HG02870 (cell line): ENCODE measurements at regions not wholly inside any gene's neighbourhood (a gene's known extent, or its start where the extent isn't known, plus 50 kb on each side); places are given as distances from the start of the nearest gene placed in this dataset.
"Not testable (repeated sequence)": the region's sequence is repeated elsewhere in the genome, so short reads cannot be mapped to it uniquely, and the experiment has no call there.

ENCODE experiments used
- ATAC-seq: cut with Tn5 transposase; IDR thresholded peaks from one replicate; pipeline ENCODE4 v1.9.1; 2021; ENCODE audit warnings: mild to moderate bottlenecking, moderate library complexity; ENCODE audit not compliant: unreplicated experiment

DNA sequence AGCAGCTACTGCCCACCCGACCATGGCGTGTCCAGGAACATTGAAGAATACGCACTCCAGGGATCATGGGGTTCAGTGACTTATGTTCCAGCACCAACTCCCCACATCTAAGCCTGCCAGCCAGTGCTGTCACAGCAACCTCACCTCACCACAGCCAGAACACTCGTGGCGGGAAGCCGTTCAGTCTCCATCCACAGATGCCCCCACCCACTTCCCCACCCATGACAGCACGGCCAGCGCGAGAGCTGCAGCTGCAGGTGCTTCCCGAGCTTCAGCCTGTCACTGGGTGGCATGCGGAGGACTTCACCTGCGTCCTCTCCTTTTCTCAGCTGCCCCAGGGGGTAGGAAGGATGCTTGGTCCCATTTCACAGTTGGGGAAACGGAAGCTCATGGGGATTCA, 50.3 kb downstream of the RBFOX3 start:
- ATAC-seq = no peak

DNA sequence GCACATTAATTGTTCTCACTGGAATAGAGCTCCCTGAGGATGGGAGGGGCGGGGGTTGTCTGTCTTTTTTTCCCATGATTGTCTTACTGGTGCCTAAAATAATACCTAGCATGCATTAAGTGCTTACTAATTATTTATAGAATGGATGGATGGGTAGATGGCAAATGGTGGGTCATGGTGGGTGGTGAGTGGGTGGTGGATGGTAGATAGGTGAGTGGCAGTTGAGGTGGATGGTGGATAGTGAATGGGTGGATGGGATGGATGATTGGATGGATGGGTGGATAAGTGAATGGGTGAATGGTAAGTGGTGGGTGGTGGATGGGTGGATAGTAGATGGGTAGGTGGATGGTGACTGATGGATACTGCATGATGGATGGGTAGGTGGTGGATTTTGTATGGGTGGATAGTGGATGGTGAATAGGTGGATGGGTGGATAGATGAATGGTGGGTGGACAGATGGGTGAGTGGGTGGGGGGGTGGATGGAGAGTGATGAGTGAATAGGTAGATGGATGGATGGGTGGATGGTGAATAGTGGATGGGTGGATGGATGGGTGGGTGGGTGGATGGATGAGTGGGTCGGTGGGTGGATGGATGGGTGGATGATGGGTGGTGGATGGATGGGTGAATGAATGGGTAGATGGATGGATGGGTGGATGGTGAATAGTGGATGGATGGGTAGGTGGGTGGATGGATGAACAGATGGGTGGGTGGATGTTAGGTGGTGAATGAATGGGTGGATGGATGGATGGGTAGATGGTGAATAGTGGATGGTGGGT, 51.6 kb downstream of the RBFOX3 start:
- no peak for ATAC-seq

DNA sequence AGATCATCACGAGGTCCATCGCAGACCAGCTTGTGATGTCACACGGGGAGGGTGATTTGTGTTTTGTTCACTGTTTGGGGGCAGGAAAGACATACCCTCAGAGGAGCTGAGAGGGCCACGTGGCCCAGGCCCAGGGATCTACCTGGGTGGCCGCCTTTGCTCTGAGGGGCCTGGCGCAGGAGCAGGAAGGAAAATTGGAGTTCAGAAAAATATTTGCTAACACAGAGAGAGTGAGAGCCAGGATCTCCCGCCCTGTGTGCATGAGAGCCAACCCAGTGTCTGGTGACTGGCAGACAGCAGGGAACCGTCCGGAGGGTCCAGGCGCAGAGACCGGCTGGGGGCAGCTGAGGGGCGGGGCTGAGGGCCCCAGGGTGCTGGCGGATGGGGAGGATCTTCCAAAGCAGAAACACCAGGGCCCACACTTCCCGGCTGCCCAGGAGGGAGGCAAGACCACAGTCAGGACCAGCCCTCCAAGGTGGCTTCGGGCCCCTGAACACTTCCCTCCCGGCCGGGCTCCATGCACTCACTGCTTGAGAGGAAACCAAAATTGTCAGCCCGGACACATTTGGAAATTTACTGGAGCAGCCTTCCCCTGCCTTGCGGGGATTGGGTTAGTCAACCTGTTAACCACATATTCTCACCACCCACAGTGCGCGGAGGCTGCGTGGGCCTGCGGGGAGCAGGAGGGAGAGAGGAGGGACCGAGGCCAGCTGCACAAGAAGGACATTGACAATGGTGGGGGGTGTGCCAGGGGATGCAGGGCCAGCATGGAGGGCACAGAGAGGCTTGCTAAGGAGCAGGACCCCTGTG, 52.6 kb downstream of the RBFOX3 start:
- ATAC-seq = no peak

DNA sequence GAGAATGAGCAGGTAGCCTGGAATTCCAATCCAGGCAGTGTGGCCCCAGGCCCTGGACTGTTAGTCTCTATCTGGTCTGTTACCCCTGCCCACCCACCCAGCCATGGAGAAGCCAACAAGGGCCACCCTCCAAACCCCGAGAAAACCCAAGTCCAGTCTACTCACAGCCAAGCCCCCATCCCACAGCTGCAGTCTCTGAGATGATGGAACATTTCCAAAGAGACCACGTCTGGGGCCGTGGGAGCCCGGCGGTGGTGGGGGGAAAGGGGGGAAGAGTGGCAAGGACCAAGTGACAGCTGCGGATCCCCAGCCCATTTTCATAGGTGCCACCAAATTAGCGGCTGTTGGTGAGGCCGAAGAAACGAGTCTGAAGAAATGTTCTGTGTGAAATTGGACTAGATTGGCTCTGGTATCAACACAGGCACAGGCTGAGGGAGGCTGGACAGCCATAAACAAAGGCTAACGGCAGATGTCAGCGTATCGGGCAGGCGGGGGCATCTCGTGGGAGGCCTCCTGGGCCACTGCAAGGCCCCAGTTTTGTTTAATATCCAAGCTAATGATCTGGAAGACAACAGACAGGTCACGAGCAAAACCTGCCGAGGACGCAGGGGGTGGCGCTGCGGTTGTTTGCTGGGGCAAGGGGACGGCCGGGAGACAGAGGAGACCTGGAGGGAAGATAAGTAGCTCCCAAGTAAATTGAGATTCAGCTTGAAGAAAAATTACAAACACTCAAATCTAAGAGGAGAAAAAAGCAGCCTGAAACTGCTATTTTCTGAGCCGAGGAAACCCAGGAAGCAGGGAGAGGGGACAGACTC, 53.4 kb downstream of the RBFOX3 start:
- ATAC-seq = no peak

DNA sequence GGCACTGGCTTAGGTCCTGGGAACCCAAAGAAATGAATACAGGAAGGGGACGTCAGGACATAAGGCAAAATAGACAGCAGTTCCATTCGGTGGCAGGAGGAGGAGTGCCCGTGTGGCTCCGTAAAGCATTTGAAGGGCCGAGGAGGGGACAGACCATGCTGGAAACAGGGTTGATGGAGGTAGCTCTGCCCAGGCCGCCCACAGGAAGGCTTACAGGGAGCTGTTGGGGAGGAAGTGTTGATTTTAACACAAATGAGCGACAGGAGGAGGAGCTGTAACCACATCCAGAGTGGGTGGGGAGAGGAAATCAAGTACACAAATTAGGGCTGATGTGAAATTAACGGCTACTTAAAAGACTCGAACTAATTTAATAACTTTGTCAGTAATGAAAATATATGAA, 54.6 kb downstream of the RBFOX3 start:
- ATAC-seq = no peak

DNA sequence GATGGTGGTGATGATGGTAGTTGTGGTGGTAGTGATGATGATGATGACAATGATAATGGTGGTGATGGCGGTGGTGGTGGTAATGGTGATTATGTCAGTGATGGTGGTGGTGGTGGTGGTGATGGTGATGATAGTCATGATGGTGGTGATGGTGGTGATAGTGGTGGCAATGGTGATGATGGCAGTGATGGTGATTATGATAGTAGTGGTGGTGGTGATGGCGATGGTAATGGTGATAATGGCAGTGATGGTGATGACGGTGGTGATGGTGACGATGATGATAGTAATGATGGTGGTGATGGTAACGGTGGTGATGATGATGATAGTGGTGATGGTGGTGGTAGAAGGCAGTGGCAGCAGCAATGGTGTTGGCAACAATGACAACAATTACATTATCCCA, 55.3 kb downstream of the RBFOX3 start:
- ATAC-seq = no peak

DNA sequence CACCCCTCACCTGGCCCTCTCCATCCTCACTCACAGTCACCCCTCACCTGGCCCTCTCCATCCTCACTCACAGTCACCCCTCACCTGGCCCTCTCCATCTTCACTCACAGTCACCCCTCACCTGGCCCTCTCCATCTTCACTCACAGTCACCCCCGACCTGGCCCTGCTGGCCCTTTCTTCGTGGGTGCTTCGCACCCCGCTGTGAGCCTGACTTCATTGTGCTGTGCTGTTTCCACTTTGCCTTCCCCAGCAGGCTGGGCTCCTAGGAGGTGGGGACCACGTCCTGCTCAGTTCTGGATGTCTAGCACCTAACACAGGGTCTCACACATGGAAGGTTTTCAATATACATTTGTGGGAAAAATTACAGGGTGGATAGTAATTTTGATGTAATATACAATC, 56.5 kb downstream of the RBFOX3 start:
- not testable (repeated sequence) for ATAC-seq

DNA sequence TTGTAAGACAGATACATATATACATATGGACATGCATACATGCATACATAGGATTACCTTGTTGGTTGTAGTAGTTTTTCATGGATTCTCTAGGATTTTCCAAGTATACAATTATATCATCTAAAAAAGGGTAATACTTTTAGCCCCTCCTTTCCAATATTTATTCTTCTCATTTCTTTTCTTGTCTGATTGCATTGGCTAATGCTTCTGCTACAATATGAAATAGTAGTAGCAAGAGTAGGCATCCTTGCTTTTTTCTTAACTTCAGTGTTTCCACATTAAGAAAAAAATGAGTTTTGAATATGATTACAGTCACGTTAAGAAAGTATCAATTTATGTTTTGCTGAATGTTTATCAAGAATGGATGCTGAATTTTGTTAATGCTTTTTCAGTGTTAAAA, 58.0 kb downstream of the RBFOX3 start:
- no peak for ATAC-seq

DNA sequence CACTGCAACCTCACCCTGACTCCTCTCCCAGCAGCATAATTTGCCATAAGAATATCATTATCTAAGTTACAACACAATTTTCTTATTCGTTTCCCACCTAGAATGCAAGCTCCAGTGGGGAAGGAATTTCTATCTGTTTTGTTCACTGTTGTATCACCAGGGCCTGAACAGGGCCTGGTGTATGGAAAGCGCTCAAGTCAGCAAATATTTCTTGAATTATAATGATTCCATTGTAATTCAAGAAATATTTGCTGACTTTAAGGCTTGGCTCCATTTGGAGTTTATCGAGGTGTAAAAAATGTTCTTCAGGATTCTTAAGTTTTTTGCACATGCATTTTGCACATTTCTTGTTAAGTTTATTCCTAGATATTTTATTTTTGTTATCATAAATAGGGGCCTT, 58.4 kb downstream of the RBFOX3 start:
- no peak for ATAC-seq

DNA sequence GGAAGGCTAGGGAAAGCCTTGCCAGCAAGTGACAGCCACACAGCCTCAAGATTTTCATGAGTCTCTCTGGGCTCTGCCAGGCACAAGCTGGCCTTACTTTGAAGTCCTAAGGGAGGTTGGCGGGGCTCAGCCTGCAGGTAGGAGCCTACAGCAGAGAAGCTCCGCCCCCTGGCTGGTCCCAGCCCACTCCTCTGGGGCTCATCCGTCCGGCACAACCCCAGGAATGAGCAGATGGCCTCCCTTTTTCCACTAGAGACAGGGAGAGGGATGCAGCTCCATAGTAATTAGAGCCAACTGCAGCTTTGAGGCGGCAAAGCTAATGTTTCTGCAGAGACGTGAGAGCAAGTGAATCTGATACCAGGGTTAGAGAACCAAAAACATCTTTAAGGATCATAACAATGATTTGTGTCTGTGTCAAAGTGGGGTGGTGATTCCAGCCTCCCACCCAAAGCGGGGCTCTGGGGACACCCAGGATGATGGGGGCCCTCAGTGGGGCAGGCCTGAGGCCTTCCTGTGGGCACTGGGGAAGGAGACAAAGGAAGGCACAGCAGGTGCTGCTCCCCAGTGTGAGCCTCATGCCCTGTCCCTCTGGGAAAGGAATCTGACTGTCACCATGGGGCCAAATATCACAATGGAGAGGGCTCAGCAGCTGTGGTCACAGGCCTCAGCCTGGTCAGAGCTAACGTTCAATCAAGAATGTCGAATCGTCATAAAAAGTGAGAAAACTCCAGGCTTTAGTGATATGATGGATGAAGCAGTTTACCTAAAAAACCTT, 61.5 kb downstream of the RBFOX3 start:
- no peak for ATAC-seq

DNA sequence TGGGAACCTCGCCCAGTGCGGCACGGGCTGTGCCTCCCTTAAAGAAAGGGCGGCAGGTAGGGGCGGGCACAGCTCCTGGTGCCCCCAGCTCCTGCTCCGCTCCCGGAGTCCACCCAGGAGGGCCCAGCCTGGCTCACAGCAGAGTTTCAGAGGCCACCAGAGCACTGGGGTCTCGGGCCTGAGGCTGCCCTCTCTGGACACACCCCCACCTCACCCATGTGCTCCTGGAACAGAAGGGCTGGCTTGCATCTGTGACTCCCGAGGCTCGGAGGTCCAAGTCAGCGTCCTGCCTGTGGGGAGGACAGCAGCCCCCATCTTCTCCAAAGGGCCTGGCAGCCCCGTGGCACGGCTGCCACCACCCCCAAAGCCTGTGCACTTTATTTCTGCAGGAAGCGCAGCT, 62.7 kb downstream of the RBFOX3 start:
- ATAC-seq = no peak

DNA sequence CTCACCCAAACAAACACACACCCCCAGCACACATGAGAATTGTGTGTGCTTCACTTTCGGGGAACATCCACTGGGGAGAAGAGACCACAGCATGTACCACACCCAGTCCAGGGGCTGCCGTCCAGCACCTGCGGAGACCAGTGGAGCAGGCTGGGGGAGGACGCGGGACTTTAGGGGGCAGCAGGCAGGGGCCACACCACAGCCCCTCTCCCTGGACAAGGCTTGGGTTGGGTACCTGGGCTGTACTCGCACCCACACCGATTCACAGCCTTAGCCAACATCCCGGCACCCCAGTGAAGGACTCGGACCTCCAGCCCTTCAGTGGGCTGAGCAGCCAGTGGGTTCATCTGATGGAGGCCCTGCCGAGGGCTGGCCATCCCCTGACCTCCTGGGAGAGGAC, 63.3 kb downstream of the RBFOX3 start:
- ATAC-seq = no peak

DNA sequence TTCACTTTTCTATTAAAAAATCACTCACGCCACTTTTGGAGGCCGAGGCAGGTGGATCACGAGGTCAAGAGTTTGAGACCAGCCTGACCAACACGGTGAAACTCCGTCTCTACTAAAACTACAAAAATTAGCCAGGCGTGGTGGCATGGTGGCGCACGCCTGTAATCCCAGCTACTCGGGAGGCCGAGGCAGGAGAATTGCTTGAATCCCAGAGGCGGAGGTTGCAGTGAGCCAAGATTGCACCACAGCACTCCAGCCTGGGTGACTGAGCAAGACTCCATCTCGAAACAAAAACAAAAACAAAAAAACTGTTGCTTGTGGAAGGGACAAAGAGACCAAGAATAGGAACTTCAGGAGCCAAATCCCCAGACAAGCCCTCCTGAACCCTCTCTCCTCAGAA, 63.7 kb downstream of the RBFOX3 start:
- ATAC-seq = not testable (repeated sequence)

DNA sequence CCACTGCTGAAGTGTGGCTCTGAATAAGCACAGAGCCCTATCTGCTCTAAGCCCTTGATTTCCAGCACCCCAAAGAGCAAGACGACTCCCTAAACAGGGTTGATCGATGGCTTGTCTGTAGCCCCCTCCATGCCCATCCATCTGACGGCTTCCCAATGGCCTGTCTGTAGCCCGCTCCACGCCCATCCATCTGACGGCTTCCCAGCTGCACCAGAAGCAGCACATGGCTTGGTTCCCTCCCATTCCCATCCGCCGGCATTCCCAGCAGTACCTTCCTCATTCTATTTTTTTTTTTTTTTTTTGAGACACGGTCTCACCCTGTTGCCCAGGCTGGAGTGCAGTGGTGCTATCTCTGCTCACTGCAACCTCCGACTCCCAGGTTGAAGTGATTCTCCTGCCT, 64.5 kb downstream of the RBFOX3 start:
- no peak for ATAC-seq

DNA sequence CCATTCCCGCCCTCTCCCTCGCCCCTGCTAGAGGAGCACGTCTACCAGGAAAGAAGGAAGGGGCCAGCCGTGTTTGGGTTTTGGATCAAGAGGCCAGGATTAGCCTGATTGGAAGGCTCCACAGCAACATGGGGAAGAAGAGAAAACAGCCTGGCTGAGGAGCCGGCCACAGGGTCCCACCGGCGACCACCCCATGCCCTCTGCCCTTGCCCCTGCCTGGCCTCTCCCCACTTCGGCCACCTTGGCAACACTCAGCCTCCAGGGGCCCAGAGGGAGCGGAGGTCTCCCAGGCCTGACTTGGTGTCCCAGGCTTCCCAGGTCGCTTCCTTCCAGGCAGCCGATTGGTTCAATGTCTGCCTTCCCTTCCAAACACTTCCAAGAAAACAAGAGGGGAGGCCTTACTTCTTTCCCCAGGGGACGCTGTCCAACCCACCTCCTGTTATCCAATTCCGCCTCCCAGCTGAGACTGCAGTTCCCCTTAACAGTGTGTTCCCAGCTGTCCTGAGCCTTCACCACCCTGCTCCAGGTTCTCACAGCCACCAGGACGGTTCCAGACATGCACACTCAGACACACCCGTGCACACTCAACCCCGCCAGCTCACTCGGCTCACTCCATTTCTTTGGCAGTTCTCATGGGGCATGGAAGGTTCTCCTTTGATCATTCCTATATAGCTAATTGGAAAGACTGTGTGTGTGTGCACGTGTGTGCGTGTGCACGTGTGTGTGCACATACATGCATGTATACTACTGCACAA, 65.4 kb downstream of the RBFOX3 start:
- no peak for ATAC-seq

DNA sequence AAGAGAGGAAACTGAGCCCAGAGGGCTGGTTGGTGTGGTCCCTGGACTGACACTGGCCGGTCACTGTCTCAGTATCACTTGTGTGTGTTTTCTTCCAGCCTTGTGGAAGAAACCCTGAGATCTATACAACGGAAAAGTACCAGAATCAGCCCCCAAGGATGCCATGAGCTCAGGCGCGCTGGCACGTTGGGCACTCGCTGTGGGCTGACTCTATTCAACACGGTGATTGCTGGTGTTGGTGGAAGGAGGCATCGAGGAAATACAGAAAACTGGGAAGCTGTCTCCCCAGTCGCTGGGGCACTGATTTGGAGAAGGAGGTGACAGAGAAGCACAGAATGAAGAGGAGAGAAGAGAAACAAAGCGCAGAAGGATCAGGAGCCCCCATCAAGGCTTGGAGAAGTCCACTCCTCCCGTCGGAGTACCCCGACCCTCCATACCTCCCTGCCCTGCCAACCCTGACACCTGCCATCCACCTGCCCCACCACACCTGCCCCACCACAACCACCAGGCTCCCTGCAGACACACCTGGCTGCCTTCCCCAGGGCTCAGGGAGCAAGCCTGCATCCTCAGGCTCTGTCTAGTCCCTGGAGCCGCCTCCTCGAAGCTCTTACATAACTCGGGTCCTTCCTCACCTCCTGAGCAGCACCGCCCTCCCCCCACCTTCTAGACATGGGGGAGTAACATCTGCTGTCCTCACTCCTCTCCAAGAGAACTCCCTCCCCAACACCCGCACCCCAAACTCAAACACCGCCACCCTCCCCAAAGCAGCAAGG, 66.5 kb downstream of the RBFOX3 start:
- ATAC-seq = no peak

DNA sequence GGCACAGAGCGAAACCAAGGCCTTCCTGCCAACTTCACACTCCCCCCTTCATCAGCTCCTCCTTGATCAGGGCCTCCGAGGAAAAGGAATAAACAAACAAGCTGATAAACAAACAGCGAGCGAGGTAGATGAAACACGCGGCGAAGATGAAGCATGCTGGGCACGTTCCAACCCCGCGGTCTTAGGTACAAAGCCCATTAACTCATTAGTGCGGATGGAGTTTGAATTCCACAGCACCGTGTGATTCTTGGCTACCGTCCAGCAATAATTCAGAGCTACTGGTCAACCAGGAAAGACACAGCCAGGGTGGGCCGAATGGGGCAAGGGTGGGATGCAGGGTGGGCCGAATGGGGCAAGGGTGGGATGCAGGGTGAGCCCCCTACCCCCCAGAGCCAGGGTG, 67.3 kb downstream of the RBFOX3 start:
- ATAC-seq = no peak

DNA sequence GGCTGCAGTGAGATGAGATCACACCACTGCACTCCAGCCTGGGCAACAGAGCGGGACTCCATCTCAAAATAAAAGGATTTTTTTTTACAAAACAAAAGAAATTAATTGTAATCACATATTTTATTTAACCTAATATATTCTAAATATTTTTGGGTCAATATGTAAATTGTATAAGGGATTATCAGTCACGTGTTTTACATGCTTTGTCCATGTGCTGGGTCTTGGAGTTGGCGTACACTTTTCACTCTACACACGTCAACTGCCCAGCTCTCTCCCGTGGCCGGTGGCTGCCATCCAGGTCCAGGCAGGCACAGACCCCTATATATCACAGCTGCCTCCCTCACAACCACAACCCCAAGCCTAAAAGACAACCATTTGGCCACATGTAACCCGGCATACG, 68.1 kb downstream of the RBFOX3 start:
- ATAC-seq = no peak
